ENCODE measurements at regions not wholly inside any gene's neighbourhood (a gene's known extent, or its start where the extent isn't known, plus 50 kb on each side); places are given as distances from the start of the nearest gene placed in this dataset.

DNA sequence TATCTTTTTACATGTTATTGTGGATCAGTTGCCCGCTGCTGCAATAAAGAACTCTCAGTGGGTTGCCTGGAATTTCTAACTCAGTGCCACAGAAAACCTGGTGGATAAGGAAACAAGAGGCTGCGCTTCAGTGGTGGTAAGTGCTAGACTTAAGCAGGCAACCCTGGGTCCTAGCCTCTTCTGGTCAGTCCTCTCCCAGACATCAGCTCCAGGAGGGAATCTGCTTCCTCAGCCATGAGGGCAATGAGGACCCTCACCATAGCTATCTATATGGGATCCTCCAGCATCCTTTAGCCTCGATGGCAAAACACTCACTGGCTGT is 490.7 kb upstream of the SULF2 start:
- no peak for DNase-seq (ENCODE audit: low read depth)

DNA sequence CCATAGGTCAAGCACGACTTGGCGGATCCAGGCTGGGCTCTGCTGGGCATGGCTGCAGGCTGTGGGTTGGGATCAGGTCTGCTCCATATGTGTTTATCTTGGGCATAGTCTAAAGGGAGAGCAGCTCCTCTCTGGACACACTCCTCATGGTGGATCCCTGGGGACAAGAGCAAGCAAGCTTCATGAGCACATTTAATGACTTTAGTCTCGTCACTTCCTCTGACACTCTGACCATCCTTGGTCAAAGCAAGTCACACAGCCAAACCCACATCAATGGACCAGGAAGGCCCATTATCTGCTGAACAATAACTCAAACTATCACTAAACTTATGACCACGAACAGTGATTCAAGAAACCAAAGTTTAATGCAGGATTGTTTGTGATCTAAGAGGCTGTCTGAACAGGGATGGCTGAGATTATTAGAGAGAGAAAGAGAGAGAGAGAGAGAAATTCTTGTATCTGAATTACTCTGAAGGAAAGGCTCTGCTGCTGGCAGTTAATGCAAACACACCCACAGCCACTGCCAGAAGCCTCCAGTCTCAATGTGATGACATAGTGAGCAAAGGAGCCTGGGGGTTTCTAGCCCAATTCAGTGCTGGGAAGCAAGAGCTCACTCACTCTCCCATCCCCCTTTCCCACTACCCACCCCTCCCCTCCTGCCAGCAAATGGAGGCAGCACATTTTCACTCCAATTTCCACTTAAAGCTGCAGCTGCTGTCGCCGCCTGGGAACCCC is 490.2 kb upstream of the SULF2 start:
- no peak for DNase-seq (ENCODE audit: low read depth)

DNA sequence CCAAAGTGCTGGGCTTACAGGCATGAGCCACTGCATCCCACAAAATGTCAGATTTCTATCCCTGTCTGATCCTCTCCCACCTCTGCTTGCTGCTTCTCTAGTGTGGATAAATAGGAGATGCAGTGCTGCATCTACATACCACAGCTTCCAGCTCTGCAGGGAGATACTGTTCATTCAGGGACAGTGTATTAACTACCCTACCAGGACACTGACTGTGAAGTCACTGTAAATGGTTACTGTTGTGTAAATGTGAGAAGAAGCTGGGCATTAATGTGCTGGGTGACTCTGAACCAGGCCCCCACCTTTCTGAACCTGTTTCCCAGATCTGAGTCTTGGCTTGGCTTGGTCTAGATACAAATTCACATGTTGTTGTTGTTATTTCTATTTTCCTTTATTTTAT is 488.6 kb upstream of the SULF2 start:
- DNase-seq (ENCODE audit: low read depth): no peak

DNA sequence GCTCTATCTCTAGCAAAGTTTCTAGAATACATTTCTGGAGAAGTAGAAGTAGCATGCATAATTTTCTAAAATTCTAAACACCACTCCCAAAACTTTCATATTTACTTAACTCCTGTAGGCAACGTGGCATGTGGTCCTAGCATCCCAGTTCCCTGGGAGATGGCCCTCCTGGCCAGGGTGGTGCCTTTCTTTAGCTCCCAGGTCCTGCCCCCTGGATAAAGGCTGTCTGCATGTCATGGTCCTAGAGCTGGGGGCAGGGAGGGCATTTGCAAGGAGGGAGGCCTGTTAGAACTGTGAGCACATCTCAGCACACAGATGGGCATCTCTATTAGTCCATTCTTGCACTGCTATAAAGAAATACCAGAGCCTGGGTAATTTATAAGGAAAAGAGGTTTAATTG is 485.6 kb upstream of the SULF2 start:
- no peak for DNase-seq (ENCODE audit: low read depth)

DNA sequence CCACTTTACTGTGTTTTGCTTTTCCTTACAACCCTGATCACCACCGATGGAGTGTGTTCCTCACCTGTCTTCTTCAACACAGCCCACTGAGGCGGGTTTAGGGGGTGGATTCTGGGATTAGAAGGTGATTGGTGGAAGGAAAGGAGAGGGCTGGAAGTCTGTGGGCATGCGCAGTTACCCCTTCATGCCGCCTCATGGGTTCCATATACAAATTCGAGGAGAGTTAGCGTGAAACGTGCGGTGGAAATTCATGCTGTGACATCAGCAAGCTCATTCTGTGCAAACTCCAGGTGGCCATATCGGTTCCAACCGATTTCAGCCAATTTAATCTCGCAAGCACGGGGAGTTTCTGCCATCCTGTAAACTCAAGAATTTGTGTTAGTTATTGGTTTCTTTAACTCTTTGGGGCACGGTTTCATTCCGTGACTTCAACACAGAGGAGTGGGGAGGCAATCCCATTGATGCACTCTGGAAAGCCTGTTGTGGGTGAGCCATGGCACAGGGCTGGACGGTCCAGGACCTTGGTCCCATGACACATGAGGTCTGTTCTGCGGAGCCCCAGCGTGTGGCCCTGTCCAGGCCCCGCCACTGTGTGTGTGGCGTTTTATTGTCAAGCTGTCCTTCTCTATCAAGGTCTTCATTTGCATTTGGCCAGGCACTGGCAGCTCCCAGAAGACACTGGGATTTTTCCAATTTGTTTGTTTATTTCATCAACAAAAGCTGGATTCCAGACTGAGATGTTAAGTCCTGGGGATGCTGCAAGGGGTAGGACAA is 482.8 kb upstream of the SULF2 start:
- no peak for DNase-seq (ENCODE audit: low read depth)

DNA sequence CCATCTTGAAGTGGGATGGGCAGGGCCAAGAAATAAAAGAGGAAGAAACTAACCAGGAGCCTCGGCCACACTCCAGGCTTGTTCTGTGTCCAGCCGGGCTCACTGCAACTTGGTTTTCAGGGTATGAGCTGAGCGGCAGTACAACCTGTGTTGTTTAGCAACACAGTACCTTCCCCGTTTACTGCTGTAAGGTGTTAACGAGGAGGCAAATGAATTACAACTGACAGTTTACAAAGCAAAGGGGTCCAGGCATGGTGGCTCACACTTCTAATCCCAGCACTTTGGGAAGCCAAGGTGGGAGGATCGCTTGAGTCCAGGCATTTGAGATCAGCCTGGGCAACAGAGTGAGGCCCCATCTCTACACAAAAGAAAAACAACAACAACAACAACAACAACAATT is 481.3 kb upstream of the SULF2 start:
- no peak for DNase-seq (ENCODE audit: low read depth)

DNA sequence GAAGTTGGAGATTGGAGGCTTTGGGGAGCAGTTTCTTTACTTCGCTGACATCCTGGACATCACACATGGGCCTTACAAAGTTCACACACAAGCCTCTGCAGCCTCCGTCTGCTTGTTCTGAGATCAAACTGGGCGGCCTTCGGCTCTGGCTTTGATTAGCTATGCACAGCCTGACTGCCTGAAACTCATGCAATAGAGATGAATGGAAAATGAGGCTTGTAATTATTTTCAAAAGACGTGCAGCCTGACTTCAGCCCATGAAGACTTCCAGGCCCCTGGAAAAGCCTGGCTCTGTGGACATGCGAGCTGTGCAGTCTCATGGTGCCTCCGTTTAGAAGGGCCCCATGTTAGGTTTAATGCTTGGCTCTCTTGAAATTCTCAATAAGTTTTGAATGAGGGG is 480.5 kb upstream of the SULF2 start:
- no peak for DNase-seq (ENCODE audit: low read depth)

DNA sequence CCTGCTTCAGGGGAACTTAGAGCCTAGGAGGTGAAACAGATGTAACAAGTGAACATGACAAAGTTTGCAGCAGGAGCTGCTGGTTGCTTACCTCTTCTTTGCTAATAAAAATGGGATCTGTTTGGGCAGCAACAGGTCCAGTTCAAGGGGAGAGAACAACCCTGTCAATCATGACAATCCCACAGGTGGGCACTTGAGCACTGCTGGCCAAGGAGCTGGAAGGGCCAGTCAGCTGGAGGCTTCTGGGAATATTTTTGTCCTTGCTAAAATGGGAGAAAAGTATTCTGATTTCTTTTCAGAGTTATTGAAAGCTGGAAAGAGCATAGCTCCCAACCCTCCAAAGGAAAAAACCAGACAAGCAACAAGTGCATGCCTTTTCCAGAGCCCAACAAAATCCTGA is 477.7 kb upstream of the SULF2 start:
- DNase-seq (ENCODE audit: low read depth): no peak

DNA sequence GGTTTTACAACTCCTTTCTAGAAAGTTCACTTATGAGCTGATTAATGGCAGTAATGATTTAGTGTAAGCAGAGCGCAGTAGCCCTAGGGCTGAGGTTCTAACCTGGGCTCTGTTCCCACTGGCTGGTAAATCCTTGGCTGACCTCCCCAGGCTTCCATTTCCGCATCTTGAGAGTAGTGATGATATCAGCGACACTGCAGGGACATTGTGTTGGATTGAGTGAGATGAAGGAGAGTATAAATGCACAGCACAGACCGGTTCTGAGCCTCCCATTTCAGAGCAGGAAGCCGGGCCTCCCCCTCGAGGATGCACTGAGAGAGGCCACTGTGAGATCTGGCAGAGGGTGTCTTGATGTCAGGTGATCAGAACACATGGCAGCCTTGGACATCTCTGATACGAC is 477.2 kb upstream of the SULF2 start:
- no peak for DNase-seq (ENCODE audit: low read depth)

DNA sequence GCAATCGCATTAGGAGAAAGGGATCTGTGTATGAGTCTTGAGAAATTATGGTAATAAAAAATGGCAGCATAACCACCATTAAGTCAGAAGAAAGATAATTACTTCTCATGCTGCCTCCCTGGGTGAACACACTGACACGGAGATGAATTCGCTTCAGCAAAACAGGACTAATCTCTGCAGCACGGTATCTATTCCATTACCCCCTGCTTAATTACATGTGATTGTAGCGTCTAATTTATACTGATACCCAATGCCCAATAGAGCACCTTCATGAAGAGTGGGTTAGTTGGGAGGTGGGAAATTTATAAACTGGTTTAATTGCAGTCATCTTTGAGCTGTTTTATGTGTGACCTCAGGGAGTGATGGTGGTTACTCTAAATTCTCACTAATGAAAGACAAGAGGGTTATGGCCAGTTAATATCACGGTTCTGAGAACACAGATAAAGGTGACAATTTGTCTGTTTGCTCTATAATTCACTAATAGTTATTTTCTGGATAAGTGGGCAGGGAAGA is 476.2 kb upstream of the SULF2 start:
- DNase-seq (ENCODE audit: low read depth): no peak

DNA sequence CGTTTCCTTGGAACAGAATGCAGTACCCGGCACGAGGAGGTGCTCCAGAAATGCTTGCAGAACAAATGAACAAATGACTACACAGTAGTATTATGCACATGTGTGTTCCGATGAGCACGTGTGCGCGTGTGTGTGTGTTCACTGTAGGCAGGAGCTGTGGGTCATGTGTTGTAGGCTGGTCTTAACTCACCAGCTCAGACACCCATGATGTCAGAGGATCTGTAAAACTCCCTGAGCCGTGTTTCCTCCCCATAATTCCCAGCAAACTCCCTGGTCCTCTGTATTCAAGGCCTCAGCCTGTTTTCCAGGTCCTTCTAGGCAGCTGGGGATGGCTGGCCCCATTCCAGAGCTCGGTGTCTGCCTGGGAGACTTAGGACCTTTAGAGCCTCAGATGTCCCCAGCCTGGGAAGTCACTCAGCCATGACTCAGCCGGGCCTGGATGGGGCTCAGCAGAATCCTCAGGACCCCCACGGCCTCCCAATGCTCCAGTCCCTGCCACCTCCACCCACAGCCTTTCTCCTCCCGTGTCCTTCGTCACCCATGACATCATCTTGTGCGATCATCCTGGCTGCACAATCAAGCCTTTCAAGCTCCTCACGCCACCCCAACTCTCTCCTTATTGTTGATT is 475.0 kb upstream of the SULF2 start:
- DNase-seq (ENCODE audit: low read depth): no peak

DNA sequence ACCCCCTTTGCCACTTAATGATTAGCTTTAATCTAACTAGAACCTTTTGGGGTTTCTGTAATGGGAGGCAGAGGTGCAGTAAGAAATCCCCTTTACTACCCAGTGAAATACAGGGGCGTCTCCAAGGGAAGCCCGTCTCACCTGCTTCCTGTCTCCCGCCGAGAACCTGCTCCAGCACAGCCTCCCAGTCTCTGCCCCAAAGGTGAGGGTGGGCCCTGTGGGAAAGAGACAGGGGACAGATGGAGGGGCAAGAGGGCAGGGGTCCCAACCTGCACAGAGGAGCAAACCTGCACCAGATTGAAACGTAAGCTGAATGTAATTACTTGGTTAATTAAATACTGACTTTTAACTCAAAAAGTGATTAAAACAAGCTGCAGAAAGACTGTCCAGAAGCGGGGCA is 474.2 kb upstream of the SULF2 start:
- no peak for DNase-seq (ENCODE audit: low read depth)

DNA sequence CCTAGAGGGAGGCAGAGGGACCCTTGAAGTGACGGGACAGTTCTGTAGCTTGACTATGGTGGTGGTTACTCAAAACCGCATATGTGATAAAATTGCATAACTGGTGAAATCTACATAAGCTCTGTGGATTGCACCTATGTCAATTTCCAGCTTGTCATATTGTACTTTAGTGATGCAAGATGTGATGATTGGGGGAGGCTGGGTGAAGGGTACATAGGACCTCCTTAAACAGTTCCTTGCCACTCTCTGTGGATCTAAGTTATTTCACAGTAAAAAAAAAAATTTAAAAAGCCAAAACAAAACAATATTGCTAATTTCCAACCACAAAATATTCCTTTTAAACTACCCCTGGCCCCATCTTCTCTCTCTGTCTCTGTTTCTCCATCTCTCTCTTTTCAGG is 472.6 kb upstream of the SULF2 start:
- no peak for DNase-seq (ENCODE audit: low read depth)

DNA sequence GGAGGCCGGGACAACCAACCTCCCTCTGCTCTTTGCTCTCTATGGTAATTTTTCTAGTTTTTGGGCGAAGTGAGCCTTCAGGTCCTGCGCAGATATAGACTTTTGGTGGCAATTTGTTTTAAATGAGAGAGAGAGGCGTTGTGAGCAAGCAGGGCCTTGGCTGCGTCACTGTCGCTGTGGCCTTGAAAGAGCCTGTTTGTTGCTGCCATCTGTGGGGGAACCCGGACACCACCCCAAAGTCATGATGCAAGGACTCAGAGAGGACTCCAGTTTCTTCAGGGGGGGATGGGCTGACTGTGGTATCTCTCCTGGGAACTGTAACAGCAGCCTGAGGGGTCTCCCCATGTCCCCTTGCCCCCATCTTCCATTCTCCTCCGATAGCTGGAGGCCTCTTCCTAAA is 462.7 kb upstream of the SULF2 start:
- DNase-seq (ENCODE audit: low read depth): no peak

DNA sequence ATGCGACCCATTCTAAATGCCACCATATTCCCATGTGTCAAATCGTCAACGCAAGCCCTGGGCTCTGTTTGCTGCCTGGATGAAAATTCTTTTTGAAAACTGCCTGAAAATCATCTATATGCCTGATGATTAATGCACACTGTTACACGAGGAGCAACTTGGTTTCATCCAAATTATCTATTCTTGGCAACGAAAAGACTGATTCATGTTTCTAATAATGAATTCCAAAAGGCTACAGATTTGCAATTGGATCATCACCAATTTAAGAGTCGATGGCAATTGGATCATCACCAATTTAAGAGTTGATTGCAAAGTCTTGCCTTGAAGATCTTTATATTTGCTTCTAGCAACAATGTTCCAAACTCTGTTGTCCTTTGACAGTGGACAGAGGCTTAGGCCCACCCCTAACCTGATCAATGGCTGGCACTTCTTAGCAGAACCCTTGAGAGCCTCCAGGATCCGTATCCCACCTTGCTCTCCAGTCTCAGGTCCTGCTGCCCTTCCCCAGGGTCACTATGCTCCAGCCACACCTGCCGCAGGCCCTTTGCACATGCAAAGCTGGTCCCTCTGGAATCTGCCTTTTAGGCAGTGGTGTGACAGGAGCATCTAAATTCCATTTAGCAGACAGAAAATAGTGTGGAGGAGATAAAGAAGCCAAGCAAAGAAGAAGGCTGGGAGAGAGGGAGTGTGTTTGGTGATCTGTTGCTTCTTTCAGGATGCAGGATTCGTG is 460.9 kb upstream of the SULF2 start:
- DNase-seq (ENCODE audit: low read depth): no peak

DNA sequence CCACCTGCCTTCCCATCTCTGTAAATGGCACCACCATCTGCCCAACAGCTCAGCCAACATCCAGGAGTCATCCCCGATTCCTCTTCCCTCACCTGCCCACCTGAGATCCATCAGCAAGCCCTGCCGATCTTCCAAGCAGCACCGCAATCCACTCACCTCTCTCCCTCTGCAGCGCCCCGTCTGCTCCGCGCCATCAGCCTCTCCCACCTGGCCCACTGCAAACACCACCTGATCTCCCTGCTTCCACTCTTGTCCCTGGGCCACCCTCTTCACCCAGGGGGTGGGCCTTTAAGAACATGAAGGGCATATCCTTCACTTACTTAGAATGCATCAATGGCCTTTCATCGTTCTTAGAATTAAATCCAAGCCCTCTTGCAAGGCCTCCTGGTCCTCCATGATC is 457.3 kb upstream of the SULF2 start:
- DNase-seq (ENCODE audit: low read depth): no peak

DNA sequence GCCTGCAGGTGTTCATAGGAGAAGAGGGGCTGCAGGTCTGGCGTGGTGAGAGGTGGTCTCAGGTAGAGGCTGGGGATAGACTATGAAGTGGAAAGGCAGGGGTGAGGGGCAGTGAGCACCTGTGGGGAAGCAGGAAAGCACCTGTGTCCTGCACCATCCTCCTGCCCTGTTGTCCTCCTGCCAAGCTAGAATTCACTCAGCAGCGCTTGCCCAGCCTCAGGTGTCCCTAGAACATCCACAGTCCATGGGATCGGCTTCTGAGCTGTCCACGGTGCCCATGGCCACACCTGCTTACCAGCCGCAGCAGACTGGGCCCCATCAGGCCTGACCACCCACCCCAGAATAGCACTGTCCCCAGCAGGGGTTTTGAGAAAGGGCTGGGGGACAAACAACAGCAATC is 456.2 kb upstream of the SULF2 start:
- no peak for DNase-seq (ENCODE audit: low read depth)

DNA sequence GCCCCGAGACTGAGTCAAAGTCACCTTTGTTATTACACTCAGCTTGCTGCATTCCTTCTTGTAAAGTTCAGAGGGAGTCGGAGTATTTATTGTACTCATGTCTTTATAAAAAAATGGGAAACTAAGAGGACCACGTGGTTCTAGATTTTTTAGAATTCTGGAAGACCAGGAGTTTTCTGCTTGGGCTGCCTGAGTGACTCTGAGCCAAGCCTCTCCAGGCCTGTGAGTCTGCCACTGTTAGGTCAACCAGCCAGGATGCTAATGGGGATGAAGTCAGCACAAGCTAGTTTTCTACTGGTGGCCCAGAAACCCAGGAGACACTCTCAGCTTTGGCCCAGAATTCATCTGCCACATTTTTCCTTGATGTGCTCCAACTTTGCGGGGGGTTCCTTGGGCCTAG is 453.5 kb upstream of the SULF2 start:
- no peak for DNase-seq (ENCODE audit: low read depth)

DNA sequence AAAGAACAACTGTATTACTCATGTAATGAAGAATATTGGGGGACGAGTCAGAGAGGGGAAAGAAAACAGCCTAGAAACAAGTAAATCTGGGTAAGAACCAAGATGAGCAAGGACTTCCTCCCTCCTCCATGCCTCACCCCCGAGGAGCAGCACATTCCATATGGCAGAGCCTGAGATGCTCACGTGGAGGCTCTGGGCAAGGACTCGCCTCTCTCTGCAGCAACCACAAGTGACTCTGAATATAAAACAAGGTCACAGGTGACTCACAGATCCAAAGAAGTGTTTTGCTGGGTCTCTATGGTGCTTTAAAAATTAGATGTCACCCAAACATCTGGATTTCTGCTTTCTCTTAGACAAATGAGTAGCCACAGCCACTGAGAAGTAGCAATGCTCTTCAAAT is 453.0 kb upstream of the SULF2 start:
- no peak for DNase-seq (ENCODE audit: low read depth)

DNA sequence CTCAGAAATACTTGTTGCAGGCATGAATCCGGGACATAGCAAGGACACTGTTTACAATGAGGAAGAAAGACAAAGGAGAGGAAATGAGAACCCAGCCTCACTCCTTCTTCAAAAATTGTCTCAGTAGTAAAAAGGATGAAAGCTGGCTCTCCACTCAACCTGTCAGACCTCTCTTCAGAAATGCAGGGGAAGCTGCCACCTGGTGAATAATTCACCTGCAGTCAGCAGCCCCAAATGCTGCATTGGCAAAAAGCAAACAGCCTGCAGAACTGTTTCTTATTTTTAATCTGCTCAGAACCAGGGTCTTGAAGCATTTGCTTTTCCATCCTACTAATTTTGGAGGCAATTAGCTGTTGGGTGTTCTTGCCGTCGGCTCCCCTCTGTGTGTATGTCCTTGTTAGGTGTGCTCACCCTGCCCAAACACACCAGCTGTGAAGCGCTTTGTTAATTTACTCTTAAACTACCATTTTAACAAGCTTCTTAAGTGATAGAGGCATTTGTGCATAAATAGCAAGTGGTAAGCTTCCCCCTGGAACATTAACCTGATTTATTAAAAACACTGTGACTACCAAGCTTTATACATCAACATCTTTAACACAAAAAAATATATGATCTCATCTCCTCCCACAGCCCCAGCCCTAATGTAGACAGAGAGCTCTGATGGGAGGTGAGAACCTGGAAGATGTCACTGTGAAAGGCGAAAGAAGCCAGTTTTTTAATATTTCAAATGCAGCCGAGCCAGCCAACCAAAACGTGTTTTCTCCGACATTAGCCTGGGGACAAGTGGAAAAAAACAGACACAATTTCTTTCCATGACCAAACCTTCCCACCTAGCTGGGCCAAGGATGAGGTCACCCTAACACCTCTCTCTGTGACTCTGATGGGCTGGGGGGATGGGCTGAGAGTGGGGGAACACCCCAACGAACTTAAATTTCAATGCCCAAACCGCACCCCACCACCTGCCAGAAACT is 451.0 kb upstream of the SULF2 start:
- no peak for DNase-seq (ENCODE audit: low read depth)

DNA sequence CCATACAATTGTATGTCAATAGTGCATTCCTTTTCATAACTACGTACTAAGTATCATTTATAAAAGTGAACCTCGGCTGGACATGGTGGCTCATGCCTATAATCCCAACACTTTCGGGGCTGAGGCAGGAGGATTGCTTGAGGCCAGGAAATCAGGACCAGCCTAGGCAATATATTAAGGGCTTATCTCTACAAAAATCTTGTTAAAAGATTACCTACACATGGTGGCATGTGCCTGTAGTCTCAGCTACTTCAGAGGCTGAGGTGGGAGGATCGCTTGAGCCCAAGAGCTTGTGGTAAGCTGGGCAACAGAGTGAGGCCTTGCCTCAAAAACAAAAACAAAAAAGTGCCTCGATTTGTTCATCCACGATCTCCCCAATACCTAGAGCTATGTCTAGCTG is 449.7 kb upstream of the SULF2 start:
- no peak for DNase-seq (ENCODE audit: low read depth)

Data from fibroblast of the conjunctiva (primary cell).